HG03378 (cell line): ENCODE measurements at regions not wholly inside any gene's neighbourhood (a gene's known extent, or its start where the extent isn't known, plus 50 kb on each side); places are given as distances from the start of the nearest gene placed in this dataset.

Experiments
- ATAC-seq: cut with Tn5 transposase; IDR thresholded peaks from one replicate; pipeline ENCODE4 v1.9.1; 2021; ENCODE audit warnings: mild to moderate bottlenecking, moderate library complexity; ENCODE audit not compliant: unreplicated experiment

- ATAC-seq = no peak
These were observed 246.3 kb downstream of the IRX2 start for GRCh38 chr5:2505217-2505616.

- ATAC-seq = no peak
These were observed 248.4 kb downstream of the IRX2 start for GRCh38 chr5:2502970-2503594.

DNA sequence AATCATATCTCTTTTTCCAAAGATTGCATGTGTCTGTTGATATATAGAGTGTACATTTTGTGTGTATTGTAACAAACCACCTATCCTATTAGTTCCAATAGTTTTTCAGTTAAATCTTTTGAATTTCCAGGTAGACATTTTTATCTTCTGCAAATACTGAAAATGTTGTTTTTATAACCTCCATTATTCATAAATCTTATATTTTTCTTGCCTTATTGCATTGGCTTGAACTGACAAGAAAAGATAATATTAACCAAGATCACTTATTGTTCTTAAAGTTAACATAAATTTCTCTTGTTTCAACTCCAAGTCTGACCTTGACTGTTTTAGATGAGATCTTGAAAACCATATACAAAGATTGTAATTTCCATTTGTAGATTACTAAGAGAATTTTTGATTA is 251.6 kb downstream of the IRX2 start:
- no peak for ATAC-seq

DNA sequence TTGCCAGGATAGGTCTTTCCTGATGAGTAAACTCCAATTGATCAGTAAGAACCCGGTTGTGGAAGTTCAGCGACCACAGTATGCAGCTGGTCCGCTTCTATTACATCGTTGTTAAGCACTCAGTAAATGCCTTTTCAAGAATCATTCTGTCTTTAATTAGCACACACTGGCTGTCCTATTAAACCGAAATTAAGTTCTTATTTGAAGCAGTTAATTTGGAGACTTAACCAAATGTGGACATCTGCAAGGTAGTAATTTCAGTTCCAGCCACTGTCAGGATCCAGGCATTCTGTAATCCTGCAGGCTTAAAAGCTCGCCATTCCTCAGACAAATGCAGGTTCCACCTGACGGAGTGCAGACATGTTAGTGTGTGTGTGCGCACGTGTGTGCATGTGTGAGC is 254.6 kb downstream of the IRX2 start:
- ATAC-seq = no peak

DNA sequence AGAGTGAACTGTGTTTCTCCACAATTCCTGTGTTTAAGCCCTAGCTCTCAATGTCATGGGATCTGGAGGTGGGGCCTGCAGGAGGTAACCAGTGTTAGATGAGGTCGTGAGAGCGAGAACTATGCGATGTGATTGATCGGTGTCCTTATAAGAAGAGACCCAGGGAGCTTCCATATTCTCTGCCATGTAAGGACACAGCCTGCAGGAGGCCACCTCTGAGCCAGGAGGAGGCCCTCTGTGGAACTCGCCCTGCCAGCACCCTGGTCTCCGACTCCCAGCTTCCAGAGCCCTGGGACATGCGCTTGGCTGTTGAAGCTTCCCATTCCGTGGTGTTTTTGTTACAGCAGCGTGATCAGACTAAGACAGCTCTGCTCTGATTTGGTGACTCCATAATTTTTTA is 255.4 kb downstream of the IRX2 start:
- ATAC-seq = no peak

GRCh38 chr5:2493356-2493755 is 258.1 kb downstream of the IRX2 start:
- ATAC-seq = no peak

DNA sequence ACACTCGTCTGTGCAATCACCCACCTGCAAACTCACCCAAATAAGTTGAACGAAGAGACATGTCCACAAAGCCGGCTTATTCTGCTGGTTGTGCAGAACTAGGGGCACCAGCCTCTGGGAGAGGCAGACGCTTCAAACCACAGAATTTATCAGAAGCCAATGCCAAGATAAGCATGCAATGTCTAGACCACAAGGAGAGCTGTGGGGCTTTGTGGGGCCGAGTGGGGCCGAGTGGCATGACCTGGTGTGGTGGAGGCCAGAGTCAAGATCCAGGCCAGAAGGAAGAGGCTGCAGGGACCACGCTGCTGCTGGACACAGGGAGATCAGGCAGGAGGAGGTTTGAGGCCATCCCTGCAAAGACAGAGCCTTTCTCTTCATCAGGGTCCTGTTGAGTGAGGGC is 259.0 kb downstream of the IRX2 start:
- ATAC-seq = no peak

DNA sequence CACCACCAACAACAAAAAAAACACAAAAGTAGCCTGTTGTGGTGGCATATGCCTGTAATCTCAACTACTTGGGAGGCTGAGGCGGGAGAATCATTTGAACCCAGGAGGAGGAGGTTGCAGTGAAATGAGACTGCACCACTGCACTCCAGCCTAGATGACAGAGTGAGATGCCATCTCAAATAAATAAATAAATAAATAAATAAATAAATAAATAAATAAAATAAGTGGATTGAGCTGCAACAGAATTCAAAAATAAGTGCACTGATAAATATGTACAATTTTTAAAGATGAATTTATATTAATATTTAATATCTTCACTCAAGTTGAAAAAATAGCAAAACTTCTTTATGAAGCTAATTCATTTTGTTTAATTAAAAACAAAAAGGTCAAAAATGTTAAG is 259.6 kb downstream of the IRX2 start:
- no peak for ATAC-seq

- ATAC-seq = no peak
These were observed 262.2 kb downstream of the IRX2 start for GRCh38 chr5:2489306-2489705.

GRCh38 chr5:2488593-2488992 is 262.9 kb downstream of the IRX2 start:
- no peak for ATAC-seq

- ATAC-seq = no peak
These were observed 264.2 kb downstream of the IRX2 start for GRCh38 chr5:2487152-2487763.

DNA sequence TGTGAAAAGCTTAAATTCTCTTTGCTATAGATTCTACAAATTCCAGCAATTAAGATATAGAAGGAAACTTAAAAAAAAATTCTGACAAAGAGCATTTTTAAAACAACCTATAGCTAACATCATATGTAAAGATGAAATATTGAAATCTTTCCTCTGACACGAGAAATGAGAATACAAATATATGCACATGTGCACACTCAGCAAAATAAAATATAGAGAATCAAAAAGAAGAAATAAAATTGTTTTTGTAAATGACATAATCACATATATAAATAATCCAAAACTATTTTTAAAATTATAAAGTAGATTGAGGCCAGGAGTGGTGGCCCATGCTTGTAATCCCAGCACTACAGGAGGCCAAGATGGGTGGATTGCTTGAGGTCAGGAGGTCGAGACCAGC is 265.1 kb downstream of the IRX2 start:
- no peak for ATAC-seq

- no peak for ATAC-seq
These were observed 268.7 kb downstream of the IRX2 start for GRCh38 chr5:2482778-2483177.

DNA sequence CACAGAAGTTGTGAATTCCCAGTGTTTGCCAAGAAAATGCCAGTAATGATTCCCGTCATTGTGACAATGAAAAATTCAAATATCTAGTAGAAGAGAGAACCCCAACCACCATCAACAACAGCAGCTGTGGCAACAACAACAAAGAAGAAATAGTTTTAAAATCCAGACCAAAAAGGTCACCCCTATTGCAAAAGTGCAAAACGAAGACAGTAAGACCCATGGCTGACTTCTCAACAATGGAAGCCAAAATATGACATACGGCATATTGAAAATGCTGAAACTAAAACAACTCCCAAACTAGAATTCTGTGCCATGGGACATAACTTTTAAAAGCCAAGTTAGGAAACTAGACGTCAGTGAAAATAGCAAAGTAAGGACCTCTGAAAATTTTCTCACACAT is 270.6 kb downstream of the IRX2 start:
- no peak for ATAC-seq

GRCh38 chr5:2475902-2476301 is 275.6 kb downstream of the IRX2 start:
- ATAC-seq = no peak

GRCh38 chr5:2472670-2473069 is 278.8 kb downstream of the IRX2 start:
- ATAC-seq = no peak

GRCh38 chr5:2471152-2471879 is 280.2 kb downstream of the IRX2 start:
- ATAC-seq = no peak

DNA sequence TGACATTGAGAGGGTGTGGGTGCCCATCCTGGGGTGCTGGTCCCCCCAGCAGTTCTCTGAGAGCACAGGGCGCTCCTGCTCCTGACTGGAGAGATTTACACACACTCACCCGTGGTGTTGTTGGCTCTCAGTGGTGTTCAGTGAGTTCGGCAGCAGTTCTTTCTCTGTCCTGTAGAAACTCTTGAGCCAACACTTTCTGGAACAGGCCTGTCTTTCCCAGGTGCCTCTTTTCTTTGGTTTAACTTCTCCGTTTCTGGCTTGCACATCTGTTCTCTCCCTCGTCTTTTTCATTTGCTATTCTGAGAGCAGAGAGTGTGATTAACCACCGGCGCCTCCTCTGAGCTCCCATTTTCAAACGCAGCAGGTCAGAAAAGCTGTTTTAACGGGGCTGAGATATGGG is 284.5 kb downstream of the IRX2 start:
- ATAC-seq = no peak

GRCh38 chr5:2465383-2465782 is 286.1 kb downstream of the IRX2 start:
- no peak for ATAC-seq

GRCh38 chr5:2464141-2464540 is 287.3 kb downstream of the IRX2 start:
- no peak for ATAC-seq

DNA sequence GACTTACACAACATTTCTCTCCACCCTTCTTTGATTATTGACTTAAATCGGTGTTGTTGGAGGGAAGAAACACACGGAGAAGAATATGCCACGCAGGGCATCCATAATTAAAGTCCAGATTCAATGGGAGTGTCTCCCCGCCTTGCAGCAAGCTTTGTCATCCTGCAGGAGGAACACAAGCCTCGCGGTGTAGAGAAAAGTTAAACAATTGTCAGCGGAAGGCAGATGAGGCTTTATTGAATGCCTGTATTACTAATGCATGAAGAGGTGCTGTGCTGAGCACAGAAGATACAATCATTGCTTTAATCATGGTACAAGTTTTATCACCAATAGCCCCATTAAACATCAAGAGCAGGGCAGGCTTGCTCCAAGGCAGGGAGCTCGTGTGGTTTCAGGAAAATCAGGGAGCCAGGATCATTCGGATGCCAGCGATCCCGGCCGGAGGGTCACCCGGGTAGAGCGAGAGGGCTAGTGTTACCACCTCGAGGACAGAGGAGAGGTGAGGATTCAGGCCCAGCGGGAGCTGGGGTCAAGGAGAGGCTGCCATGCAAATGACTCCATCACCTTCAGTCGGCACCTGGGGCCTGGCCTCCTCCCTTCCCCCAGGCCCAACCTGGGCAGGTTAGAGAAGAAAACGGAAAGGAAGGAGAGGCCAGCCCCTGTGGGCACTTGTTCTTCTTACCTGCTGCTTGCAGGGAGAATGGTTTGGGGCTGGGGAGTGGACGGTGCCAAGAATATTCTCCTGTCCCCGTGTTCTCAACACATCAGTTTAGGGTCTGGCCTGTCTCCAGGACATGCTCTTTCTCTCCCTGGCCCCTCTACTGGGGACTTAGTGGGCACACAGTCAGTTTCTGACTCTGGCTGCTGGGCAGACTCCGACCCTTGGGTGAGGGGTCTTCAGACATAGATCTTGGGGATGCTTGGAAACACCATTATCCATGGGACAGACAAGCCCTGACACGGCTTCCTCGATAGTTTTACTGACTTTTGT is 289.5 kb downstream of the IRX2 start:
- no peak for ATAC-seq
